IPS DF 6.9 (cell line): ENCODE measurements at regions not wholly inside any gene's neighbourhood (a gene's known extent, or its start where the extent isn't known, plus 50 kb on each side); places are given as distances from the start of the nearest gene placed in this dataset.

Experiments used
- DNase-seq: peaks from one replicate; pipeline ENCODE4 v3.0.0-alpha.2; 2013; ENCODE audit warnings: low read depth, low spot score
- H3K27ac ChIP-seq: one replicate; pipeline ENCODE4 v1.5.1; 2013; ENCODE audit warnings: low read length, control low read depth
- H3K27me3 ChIP-seq: 2 replicates; pipeline ENCODE4 v1.6.1; 2013; ENCODE audit warnings: mild to moderate bottlenecking, low read length; ENCODE audit not compliant: control insufficient read depth, insufficient read depth
- H3K36me3 ChIP-seq: 2 replicates; pipeline ENCODE4 v1.6.1; 2013; ENCODE audit warnings: low read length; ENCODE audit not compliant: control insufficient read depth, insufficient read depth
- H3K4me1 ChIP-seq: 2 replicates; pipeline ENCODE4 v1.6.1; 2013; ENCODE audit warnings: low read length; ENCODE audit not compliant: control insufficient read depth, insufficient read depth
- H3K4me3 ChIP-seq: 2 replicates; pipeline ENCODE4 v1.5.1; 2013; ENCODE audit warnings: mild to moderate bottlenecking, low read length
- H3K9me3 ChIP-seq: 2 replicates; pipeline ENCODE4 v1.6.1; 2013; ENCODE audit warnings: low read length, inconsistent platforms; ENCODE audit not compliant: control insufficient read depth, insufficient read depth
- WGBS: extraction: QIAGEN DNeasy Blood & Tissue Kit; methylation state at CpG from one replicate; pipeline ENCODE4 v1.1.7; 2013; ENCODE audit warnings: mixed read lengths, missing lambda C conversion rate; ENCODE audit not compliant: insufficient read length, insufficient coverage; 5-methylcytosine and 5-hydroxymethylcytosine counted together

DNA sequence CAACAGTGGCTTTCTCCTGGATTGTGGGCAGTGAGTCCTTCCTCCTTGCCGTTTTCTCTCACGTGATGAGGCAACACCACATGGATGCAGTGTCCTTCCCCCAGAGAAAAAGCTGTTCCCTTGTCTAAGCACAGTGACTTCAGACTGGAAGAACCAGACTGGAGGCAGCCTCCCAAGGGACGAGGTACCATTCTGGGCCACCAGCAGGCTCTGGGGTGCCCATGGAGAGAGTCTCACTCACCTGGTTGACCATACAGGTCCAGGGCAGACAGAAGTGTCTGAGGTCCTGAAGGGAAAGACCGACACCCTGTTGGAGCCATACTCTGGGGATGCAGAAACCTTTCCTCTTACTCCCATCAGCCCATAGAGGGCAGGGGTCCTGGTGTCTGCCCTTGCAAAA, 69.2 kb upstream of the DOCK1 start:
- H3K4me3 ChIP-seq, result no peak overlapping the region
- H3K27me3 ChIP-seq, result no peaks in the 10 kb centered on the region
- H3K27ac ChIP-seq, result no peak overlapping the region
- H3K4me1 ChIP-seq, result peaks cover 3% of the 10 kb centered on the region; the same call in 1 of the 2 replicates
- H3K36me3 ChIP-seq, result no peaks in the 10 kb centered on the region
- no peaks in the 10 kb centered on the region for H3K9me3 ChIP-seq
- no peak for DNase-seq
- WGBS, result no CpG with 5 or more reads among the region's 4 CpGs

DNA sequence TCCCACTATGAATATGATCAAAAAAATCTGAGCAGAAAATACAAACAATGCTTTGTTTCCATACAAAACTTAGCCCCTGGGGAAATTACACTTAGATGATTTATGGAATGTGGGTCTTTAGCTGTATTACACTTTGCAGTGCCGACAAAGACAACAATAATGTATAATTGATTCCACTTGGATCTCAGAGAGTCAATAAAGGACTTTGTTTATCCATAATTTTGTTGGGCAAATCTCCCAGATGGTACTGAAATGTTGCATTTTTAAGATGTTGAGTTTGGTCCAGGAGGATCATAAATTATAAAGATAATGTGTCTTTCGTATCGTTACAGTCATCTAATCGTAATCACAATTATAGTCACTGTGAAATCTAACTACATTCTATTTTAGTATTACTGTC, 66.9 kb upstream of the DOCK1 start:
- H3K9me3 ChIP-seq, result no peaks in the 10 kb centered on the region
- no peak overlapping the region for H3K27ac ChIP-seq
- DNase-seq, result no peak
- WGBS, result no CpG with 5 or more reads among the region's 4 CpGs
- no peaks in the 10 kb centered on the region for H3K36me3 ChIP-seq
- no peak overlapping the region for H3K4me3 ChIP-seq
- H3K4me1 ChIP-seq, result peaks cover 4% of the 10 kb centered on the region
- no peaks in the 10 kb centered on the region for H3K27me3 ChIP-seq

DNA sequence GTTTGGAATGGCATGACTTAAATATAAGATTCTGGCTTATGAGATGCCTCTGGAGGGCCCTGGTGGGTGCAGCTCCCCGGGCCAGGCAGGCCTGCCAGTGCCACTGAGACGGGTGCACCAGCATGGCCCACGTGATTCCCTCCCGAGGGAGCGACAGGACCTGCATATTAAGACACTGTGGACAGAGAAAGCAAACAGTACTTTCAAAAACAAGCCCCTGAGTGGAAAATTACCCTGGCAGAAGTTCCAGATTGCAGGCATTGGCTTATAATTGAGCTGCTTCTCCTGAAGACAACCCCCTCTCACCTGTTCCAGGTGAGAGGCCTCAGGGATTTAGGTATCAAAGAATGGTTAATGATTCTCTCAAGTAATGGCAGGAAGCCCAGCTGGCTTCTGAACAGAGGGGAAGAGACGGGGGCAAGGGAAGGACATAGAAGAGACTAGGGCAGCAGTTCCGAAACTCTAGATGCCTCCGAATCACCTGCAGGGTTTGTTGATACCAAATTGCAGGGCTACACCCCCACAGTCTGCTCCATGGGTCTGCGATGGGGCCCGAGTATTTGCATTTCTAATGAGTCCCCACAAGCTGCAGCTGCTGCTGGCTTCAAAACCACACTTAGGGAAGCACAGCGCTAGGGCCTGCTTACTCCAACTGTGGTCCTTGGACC, 66.0 kb upstream of the DOCK1 start:
- no peak for DNase-seq

DNA sequence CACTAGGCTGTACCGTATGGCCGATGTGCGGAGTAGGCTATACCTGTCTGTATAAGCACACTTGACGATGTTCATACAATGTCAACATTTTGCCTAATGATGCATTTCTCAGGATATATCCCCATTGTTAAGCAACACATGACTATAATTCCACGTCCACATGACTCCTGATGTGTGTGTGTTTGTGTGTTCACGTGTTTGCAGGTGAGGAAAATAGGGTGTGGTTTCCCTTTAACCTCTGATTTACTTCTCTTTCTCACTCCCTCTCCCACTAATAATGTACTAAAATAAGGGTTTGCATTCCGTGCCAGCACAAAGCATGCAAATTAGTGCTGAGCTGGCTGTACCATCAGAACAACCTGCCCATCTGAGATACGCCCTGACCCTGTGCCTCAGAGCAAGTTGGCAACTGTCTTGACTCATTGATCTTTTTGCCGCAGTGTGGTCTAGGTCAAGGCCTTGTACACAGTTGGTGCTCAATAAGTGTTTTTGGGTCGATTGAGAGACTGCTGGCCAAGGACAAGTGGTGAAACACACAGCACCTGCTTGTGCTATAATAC, 64.6 kb upstream of the DOCK1 start:
- Histone ChIP-seq H3K27ac (no peak overlapping the region), H3K9me3 (no peaks in the 10 kb centered on the region), H3K36me3 (no peaks in the 10 kb centered on the region), H3K4me1 (peaks cover 4% of the 10 kb centered on the region), H3K27me3 (no peaks in the 10 kb centered on the region), H3K4me3 (no peak overlapping the region)
- no CpG with 5 or more reads among the region's 10 CpGs for WGBS
- no peak for DNase-seq

More for the DNA sequence above, 66.0 kb upstream of the DOCK1 start:
- Histone ChIP-seq H3K4me1 (peaks cover 4% of the 10 kb centered on the region), H3K36me3 (no peaks in the 10 kb centered on the region), H3K27me3 (no peaks in the 10 kb centered on the region), H3K4me3 (no peak overlapping the region), H3K27ac (no peak overlapping the region), H3K9me3 (no peaks in the 10 kb centered on the region)
- no CpG with 5 or more reads among the region's 11 CpGs for WGBS

DNA sequence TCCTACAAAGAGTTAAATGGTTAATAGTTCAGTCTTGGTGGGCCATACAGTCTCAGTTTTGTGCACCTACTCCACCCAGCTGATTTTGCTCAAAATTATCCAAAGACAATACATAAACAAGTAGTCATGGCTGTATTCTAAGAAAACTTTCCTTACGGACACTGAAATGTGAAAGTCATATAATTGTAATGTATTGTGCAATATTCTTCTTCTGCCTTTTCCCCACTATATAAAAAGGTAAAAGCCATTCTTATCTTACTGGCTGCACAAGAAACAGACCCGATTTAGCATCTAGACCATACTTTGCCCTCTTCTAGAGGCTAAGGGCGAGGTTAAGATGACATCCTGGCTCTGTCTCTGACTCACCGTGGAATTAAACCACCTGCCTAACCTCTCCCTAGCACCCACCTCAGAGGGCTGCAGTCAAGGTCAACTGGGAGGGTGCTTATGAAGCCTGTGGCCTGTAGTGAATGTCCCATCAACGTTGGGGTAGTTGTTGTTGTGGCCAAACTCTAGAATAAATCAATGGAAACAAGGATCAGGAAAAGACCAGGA, 63.8 kb upstream of the DOCK1 start:
- no peaks in the 10 kb centered on the region for H3K36me3 ChIP-seq
- no peaks in the 10 kb centered on the region for H3K9me3 ChIP-seq
- H3K27ac ChIP-seq, result no peak overlapping the region
- no peak for DNase-seq
- no peak overlapping the region for H3K4me3 ChIP-seq
- H3K27me3 ChIP-seq, result no peaks in the 10 kb centered on the region
- H3K4me1 ChIP-seq, result peaks cover 4% of the 10 kb centered on the region
- WGBS, result no CpG with 5 or more reads among the region's 5 CpGs

DNA sequence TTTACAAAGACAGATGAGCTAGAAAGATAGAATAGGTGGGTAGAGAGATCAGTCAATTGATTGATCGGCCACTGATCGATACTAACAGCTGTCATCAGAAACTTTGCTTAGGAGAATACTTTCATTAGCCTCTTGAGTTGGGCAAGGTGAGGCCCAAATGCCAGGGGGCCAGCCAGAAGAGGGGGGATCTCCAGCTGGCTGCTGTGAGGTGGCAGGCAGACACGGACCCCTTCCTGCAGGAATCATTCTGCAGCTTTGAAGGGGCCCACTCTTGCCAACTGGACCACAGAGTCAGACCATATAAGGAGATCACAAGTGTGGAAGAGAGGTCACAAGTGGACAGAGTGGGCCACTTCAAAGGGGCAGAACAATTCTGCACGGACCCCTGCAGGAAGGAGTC, 62.9 kb upstream of the DOCK1 start:
- Histone ChIP-seq H3K36me3 (no peaks in the 10 kb centered on the region), H3K9me3 (no peaks in the 10 kb centered on the region), H3K4me1 (peaks cover 4% of the 10 kb centered on the region), H3K4me3 (no peak overlapping the region), H3K27ac (no peak overlapping the region), H3K27me3 (no peaks in the 10 kb centered on the region)
- WGBS, result no CpG with 5 or more reads among the region's 4 CpGs
- DNase-seq, result no peak

DNA sequence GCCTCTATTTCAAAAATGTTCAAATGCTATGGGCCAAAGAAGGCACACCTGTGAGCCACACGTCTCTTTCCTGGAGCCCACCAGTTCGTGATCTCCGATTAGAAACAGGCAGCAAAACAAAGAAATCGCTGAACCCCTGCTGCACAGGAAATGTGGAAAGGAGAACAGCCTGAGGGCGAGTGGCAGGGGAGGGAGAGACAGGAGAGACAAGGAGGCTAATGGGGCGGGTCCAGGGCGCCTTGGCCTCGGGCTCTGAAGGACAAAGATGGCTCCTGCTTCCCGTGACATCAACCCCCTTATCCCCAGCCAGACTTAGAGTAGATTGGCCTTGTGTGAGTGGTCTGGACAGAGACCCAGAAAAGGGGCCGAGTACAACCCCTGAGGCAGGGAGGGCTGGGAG, 62.4 kb upstream of the DOCK1 start:
- Histone ChIP-seq H3K27me3 (no peaks in the 10 kb centered on the region), H3K4me1 (peaks cover 4% of the 10 kb centered on the region), H3K36me3 (no peaks in the 10 kb centered on the region), H3K27ac (no peak overlapping the region), H3K9me3 (no peaks in the 10 kb centered on the region), H3K4me3 (no peak overlapping the region)
- WGBS, result no CpG with 5 or more reads among the region's 10 CpGs
- DNase-seq, result peak; percentile 13

DNA sequence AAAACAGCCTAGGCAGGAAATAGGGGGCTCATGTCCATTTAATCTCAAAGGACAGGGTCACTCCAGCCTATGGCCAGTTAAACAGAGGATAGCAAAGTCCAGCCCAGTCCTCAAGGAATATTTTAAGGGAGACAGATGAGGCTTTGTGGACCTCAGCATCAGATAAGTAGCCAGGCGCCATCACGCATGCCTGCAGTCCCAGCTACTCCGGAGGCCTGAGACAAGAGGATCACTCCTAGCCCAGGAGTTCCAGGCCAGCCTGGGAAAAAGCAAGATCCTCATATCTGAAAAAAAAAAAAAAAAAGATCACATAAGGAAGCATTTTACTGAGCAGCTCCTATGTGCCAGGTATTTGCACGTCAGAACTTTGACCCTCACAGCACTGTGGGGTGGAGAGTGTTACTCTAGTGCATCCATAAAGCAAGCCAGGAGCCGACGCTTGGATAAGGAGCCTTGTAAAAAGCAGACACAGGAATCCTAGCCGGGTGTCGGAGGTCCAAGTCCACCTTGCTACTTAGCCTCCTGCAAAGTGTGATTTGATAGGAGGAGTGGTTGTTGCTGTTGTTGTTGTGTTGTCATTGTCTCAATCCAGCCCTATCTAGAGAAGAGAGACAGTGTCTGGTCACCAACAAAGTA, 61.8 kb upstream of the DOCK1 start:
- no peaks in the 10 kb centered on the region for H3K36me3 ChIP-seq
- DNase-seq, result no peak
- no CpG with 5 or more reads among the region's 8 CpGs for WGBS
- H3K27me3 ChIP-seq, result no peaks in the 10 kb centered on the region
- no peaks in the 10 kb centered on the region for H3K9me3 ChIP-seq
- H3K4me1 ChIP-seq, result peaks cover 4% of the 10 kb centered on the region
- H3K27ac ChIP-seq, result no peak overlapping the region
- no peak overlapping the region for H3K4me3 ChIP-seq

DNA sequence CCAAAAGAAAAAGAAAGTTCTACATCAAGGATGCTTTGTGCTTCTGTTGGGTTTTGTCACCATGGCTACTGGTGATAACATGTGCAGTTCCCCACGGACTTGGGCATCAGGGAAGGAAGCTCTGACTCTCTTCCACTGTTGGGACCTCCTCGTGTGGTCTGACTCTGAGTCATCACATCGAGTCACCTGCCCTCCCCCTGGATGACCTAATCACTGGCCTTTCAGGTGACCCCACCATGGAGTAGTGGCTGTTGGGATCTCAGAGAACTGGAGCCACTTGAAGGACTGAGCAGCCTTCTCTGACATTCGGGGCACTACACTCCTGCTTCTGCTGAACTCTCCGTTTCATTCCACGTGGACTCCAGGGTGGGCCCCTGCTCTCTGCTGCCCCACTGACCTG, 60.8 kb upstream of the DOCK1 start:
- no peak for DNase-seq
- no peak overlapping the region for H3K4me3 ChIP-seq
- no peak overlapping the region for H3K27ac ChIP-seq
- H3K9me3 ChIP-seq, result no peaks in the 10 kb centered on the region
- H3K36me3 ChIP-seq, result no peaks in the 10 kb centered on the region
- H3K27me3 ChIP-seq, result no peaks in the 10 kb centered on the region
- peaks cover 4% of the 10 kb centered on the region for H3K4me1 ChIP-seq
- no CpG with 5 or more reads among the region's 6 CpGs for WGBS

DNA sequence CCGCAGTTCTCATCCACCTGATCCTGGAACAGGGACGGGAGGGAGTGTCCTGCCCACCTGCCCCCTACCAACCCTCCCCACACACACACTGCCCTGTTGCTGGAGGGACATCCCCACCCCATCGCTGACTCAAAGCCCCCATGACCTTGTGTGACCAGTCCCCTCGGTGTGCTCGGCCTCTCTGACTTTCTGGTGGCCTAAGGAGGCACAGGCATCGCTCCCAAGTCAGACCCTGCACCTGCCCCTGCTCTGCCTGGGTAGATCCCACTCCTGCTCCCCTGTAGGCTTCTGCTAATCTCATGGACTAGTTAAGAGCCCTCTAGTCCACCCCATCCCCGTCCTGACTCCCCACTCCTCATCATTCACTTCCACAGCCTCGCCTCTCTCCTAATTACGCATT, 58.8 kb upstream of the DOCK1 start:
- DNase-seq, result no peak
- H3K36me3 ChIP-seq, result no peaks in the 10 kb centered on the region
- H3K27me3 ChIP-seq, result no peaks in the 10 kb centered on the region
- peaks cover 2% of the 10 kb centered on the region; the same call in 1 of the 2 replicates for H3K4me1 ChIP-seq
- no peaks in the 10 kb centered on the region for H3K9me3 ChIP-seq
- no peak overlapping the region for H3K4me3 ChIP-seq
- no CpG with 5 or more reads among the region's 9 CpGs for WGBS
- H3K27ac ChIP-seq, result no peak overlapping the region
